HCT116 (cell line): ENCODE measurements at regions not wholly inside any gene's neighbourhood (a gene's known extent, or its start where the extent isn't known, plus 50 kb on each side); places are given as distances from the start of the nearest gene placed in this dataset.

Source experiments
- ATAC-seq: fragments of 200-7000 bp; cut with Tn5 transposase; 2 replicates; pipeline ENCODE4 v1.9.1; 2020; ENCODE audit warnings: mild to moderate bottlenecking, moderate library complexity
- BruUV-seq: library from RNA; stranded (reverse); fragments of 400-500 nt; replicated peaks from 2 replicates; lab custom pipeline; 2021; lab: Mats Ljungman, UMichigan
- CTCF ChIA-PET: fragments of 300-600 bp; sonication (Branson Sonifier 250); formaldehyde crosslinking; loops from one replicate; lab custom pipeline; 2021; ENCODE audit warnings: antibody characterized with exemption; lab: Charles Lee
- POLR2A ChIA-PET: fragments of 300-600, 350-600 bp; sonication (Branson Sonifier 250); formaldehyde crosslinking; loops from one replicate; lab custom pipeline; 2021; ENCODE audit warnings: antibody characterized with exemption; lab: Charles Lee
- RAD21 ChIA-PET, 2 experiments: fragments of 300-600 bp; sonication (Branson Sonifier 250); formaldehyde crosslinking; loops; one replicate each; lab custom pipeline; 2023; ENCODE audit warnings: low total read pairs in 2 of 2; ENCODE audit not compliant: uncharacterized antibody in 2 of 2, unreplicated experiment in 2 of 2, low non-redundant PET in 1 of 2; lab: Charles Lee
- DNase-seq: peaks from one replicate; pipeline ENCODE4 v3.0.0-alpha.2; 2010; ENCODE audit warnings: low read depth, low spot score
- H2AFZ ChIP-seq: fragments of 200-600 bp; shearing (Covaris generic), sonication (generic); 2 replicates; pipeline ENCODE4 v1.6.1; 2017; ENCODE audit warnings: low read depth, mixed run types, mixed read lengths, antibody characterized with exemption, low read length; ENCODE audit not compliant: poor library complexity, severe bottlenecking
- H3K27ac ChIP-seq: 2 replicates; pipeline ENCODE4 v1.5.1; 2012; ENCODE audit warnings: low read depth, low read length
- H3K27me3 ChIP-seq: fragments of 200-600 bp; sonication (generic); 2 replicates; pipeline ENCODE4 v1.6.1; 2016; ENCODE audit warnings: mixed run types, low read length, mixed read lengths; ENCODE audit not compliant: insufficient read depth
- H3K36me3 ChIP-seq, 2 experiments: fragments of 200-500 bp in 1 of 2; fragments of 200-600 bp in 1 of 2; sonication (Bioruptor generic) in 1 of 2; sonication (generic) in 1 of 2; 2 replicates each; pipeline versions ENCODE4 v1.5.1 to v1.6.1; 2014 to 2016; ENCODE audit warnings: low read length in 2 of 2, inconsistent platforms in 1 of 2, mixed read lengths in 1 of 2, mixed run types in 1 of 2; ENCODE audit not compliant: insufficient read depth in 2 of 2, control insufficient read depth in 1 of 2
- H3K4me1 ChIP-seq, 2 experiments: fragments of 200-600 bp in 1 of 2; sonication (generic) in 1 of 2; 2 replicates each; pipeline versions ENCODE4 v1.5.1 to v1.6.1; 2012 to 2017; ENCODE audit warnings: low read length in 2 of 2, inconsistent platforms in 1 of 2, mild to moderate bottlenecking in 1 of 2, mixed read lengths in 1 of 2, mixed run types in 1 of 2, moderate library complexity in 1 of 2; ENCODE audit not compliant: insufficient read depth in 2 of 2, control insufficient read depth in 1 of 2
- H3K4me2 ChIP-seq: fragments of 200-600 bp; sonication (generic); 2 replicates; pipeline ENCODE4 v1.6.1; 2017; ENCODE audit warnings: mixed run types, low read length, mixed read lengths
- H3K4me3 ChIP-seq, 2 experiments: fragments of 200-600 bp in 1 of 2; sonication (generic) in 1 of 2; replicated peaks in 1 of 2; 2 replicates each; pipeline ENCODE4 v1.5.1; 2011 to 2016; ENCODE audit warnings: low read length in 2 of 2, control low read depth in 1 of 2, low read depth in 1 of 2, mild to moderate bottlenecking in 1 of 2, mixed read lengths in 1 of 2, mixed run types in 1 of 2
- H3K79me2 ChIP-seq: fragments of 200-600 bp; sonication (generic); 2 replicates; pipeline ENCODE4 v1.6.1; 2017; ENCODE audit warnings: mild to moderate bottlenecking, mixed run types, low read length, moderate library complexity, mixed read lengths; ENCODE audit not compliant: insufficient read depth
- H3K9ac ChIP-seq: fragments of 200-600 bp; sonication (generic); 2 replicates; pipeline ENCODE4 v1.6.1; 2016; ENCODE audit warnings: low read length, mixed read lengths
- H3K9me2 ChIP-seq: fragments of 200-600 bp; sonication (generic), shearing (Covaris generic); 2 replicates; pipeline ENCODE4 v1.6.1; 2017; ENCODE audit warnings: mixed run types, mild to moderate bottlenecking, moderate library complexity; ENCODE audit not compliant: insufficient read depth
- H3K9me3 ChIP-seq, 2 experiments: fragments of 200-500 bp in 1 of 2; fragments of 200-600 bp in 1 of 2; sonication (Bioruptor generic) in 1 of 2; sonication (generic) in 1 of 2; 2 replicates each; pipeline ENCODE4 v1.6.1; 2014 to 2017; ENCODE audit warnings: low read length in 2 of 2, mixed read lengths in 2 of 2, inconsistent platforms in 1 of 2, low read depth in 1 of 2, mild to moderate bottlenecking in 1 of 2, mixed run types in 1 of 2, moderate library complexity in 1 of 2; ENCODE audit not compliant: control insufficient read depth in 1 of 2, insufficient read depth in 1 of 2
- H4K20me1 ChIP-seq: fragments of 200-600 bp; sonication (generic), shearing (Covaris generic); 2 replicates; pipeline ENCODE4 v1.6.1; 2017; ENCODE audit warnings: mixed run types, mild to moderate bottlenecking, moderate library complexity; ENCODE audit not compliant: insufficient read depth
- CEBPB ChIP-seq: IDR thresholded peaks from 2 replicates; pipeline ENCODE4 v1.6.1; 2012; ENCODE audit warnings: low read depth
- ELF1 ChIP-seq: IDR thresholded peaks from 2 replicates; pipeline ENCODE4 v1.6.1; 2012; ENCODE audit warnings: low read depth, borderline replicate concordance
- POLR2A ChIP-seq: IDR thresholded peaks from 2 replicates; pipeline ENCODE4 v1.7.0; 2011; ENCODE audit warnings: borderline replicate concordance; ENCODE audit not compliant: insufficient read depth, insufficient read length; ENCODE audit errors: extremely low read depth
- SIN3A ChIP-seq: IDR thresholded peaks from 2 replicates; pipeline ENCODE4 v1.6.1; 2012; ENCODE audit warnings: low read depth
- TCF7L2 ChIP-seq: IDR thresholded peaks from 2 replicates; pipeline ENCODE4 v1.7.0; 2011; ENCODE audit warnings: borderline replicate concordance, inconsistent platforms; ENCODE audit not compliant: insufficient read depth, insufficient read length; ENCODE audit errors: extremely low read depth
- ZFX ChIP-seq: fragments of 450-650 bp; IDR thresholded peaks from 2 replicates; pipeline ENCODE4 v1.6.1; 2017
- intact Hi-C: fragments of 100-400 bp; cut with micrococcal nuclease; formaldehyde crosslinking; loops from 2 replicates; pipeline ENCODE4 v1.10.0; 2022
- TF ChIP-seq, protein P1 (sequence below), 3 experiments: fragments of 200-600 bp in 1 of 3; sonication (generic) in 1 of 3; IDR thresholded peaks in 2 of 3; conservative IDR thresholded peaks in 1 of 3; 2 replicates each; pipeline ENCODE4 v1.5.1; 2012 to 2017; ENCODE audit warnings: low read depth in 2 of 3, low read length in 2 of 3, antibody characterized with exemption in 1 of 3, borderline replicate concordance in 1 of 3, control low read depth in 1 of 3, mild to moderate bottlenecking in 1 of 3, mixed read lengths in 1 of 3, mixed run types in 1 of 3, moderate library complexity in 1 of 3; ENCODE audit not compliant: insufficient read depth in 1 of 3
- TF ChIP-seq, protein P2 (sequence below): IDR thresholded peaks from 2 replicates; pipeline ENCODE4 v1.6.1; 2012; ENCODE audit warnings: low read depth
- TF ChIP-seq, protein P3 (sequence below): IDR thresholded peaks from 2 replicates; pipeline ENCODE4 v1.6.1; 2012
- TF ChIP-seq, protein P4 (sequence below): IDR thresholded peaks from 2 replicates; pipeline ENCODE4 v1.6.1; 2012

DNA sequence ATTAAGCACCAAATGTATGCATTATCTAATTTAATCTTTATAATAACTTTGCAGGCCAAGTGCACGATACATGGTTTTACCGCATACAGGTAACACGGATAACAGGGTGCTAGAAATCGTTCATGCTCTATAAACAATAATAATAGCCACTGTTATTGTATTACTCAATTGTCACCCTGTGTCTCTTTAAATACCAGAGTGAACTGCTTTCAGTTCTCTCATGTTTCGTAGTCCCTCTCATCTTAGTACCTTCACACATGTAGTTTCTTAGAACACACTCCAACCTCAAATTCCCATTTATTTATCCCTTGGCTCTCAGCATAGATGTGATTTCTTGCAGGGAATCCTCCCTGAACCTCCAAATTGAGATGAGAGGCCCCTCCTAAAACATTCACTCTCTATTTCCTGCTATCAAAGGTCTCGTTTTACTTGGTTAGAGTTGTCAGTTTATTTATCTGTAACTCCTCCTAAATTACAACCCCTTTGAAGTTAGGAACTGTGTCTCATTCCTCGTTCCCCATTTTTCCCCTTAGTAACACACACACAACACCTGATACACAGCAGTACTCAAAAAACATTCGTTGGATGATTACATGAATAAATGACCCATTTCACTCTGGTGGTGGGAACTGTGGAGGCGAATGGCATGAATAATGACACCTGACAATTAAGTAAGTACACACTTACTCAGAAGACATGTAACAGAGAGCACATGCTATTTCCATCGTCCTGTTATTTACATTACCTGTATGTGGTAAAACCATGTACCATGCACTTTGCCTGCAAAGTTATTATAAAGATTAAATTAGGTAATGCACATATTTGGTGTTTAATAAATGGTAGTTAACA lies 134.6 kb downstream of the BTG1 start:
- no peaks in the 10 kb centered on the region for H3K9me2 ChIP-seq
- H3K4me2 ChIP-seq, result no peak overlapping the region
- H3K27ac ChIP-seq, result no peak overlapping the region
- no peak overlapping the region for H2AFZ ChIP-seq
- BruUV-seq, result no TSS peak
- ChIA-PET RAD21 (no interaction called here), POLR2A (no interaction called here), CTCF (no interaction called here)
- no peaks in the 10 kb centered on the region for H3K36me3 ChIP-seq
- H3K4me3 ChIP-seq, result no peak overlapping the region
- no peak overlapping the region for H3K9ac ChIP-seq
- DNase-seq, result no peak
- no peaks in the 10 kb centered on the region for H4K20me1 ChIP-seq
- no peaks in the 10 kb centered on the region for H3K27me3 ChIP-seq
- intact Hi-C loops, result no loop called here
- TF ChIP-seq ELF1 (no peak), CEBPB (no peak), SIN3A (no peak), TCF7L2 (no peak), POLR2A (no peak), ZFX (no peak)
- TF ChIP-seq, protein P1, sequence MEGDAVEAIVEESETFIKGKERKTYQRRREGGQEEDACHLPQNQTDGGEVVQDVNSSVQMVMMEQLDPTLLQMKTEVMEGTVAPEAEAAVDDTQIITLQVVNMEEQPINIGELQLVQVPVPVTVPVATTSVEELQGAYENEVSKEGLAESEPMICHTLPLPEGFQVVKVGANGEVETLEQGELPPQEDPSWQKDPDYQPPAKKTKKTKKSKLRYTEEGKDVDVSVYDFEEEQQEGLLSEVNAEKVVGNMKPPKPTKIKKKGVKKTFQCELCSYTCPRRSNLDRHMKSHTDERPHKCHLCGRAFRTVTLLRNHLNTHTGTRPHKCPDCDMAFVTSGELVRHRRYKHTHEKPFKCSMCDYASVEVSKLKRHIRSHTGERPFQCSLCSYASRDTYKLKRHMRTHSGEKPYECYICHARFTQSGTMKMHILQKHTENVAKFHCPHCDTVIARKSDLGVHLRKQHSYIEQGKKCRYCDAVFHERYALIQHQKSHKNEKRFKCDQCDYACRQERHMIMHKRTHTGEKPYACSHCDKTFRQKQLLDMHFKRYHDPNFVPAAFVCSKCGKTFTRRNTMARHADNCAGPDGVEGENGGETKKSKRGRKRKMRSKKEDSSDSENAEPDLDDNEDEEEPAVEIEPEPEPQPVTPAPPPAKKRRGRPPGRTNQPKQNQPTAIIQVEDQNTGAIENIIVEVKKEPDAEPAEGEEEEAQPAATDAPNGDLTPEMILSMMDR (IDR thresholded peaks at IDR 0.05 in 2 of 3, conservative IDR thresholded peaks at IDR 0.05 in 1 of 3; ENCODE audit: borderline replicate concordance in 1 of 3, insufficient read depth in 1 of 3, low read depth in 2 of 3, low read length in 2 of 3), result no peak
- TF ChIP-seq, protein P2, sequence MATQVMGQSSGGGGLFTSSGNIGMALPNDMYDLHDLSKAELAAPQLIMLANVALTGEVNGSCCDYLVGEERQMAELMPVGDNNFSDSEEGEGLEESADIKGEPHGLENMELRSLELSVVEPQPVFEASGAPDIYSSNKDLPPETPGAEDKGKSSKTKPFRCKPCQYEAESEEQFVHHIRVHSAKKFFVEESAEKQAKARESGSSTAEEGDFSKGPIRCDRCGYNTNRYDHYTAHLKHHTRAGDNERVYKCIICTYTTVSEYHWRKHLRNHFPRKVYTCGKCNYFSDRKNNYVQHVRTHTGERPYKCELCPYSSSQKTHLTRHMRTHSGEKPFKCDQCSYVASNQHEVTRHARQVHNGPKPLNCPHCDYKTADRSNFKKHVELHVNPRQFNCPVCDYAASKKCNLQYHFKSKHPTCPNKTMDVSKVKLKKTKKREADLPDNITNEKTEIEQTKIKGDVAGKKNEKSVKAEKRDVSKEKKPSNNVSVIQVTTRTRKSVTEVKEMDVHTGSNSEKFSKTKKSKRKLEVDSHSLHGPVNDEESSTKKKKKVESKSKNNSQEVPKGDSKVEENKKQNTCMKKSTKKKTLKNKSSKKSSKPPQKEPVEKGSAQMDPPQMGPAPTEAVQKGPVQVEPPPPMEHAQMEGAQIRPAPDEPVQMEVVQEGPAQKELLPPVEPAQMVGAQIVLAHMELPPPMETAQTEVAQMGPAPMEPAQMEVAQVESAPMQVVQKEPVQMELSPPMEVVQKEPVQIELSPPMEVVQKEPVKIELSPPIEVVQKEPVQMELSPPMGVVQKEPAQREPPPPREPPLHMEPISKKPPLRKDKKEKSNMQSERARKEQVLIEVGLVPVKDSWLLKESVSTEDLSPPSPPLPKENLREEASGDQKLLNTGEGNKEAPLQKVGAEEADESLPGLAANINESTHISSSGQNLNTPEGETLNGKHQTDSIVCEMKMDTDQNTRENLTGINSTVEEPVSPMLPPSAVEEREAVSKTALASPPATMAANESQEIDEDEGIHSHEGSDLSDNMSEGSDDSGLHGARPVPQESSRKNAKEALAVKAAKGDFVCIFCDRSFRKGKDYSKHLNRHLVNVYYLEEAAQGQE, result no peak
- TF ChIP-seq, protein P3, sequence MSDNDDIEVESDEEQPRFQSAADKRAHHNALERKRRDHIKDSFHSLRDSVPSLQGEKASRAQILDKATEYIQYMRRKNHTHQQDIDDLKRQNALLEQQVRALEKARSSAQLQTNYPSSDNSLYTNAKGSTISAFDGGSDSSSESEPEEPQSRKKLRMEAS, result no peak
- TF ChIP-seq, protein P4, sequence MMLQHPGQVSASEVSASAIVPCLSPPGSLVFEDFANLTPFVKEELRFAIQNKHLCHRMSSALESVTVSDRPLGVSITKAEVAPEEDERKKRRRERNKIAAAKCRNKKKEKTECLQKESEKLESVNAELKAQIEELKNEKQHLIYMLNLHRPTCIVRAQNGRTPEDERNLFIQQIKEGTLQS, result no peak
- TF ChIP-seq, all 23 proteins: peak for 0
- no peak for ATAC-seq
- no peaks in the 10 kb centered on the region for H3K4me1 ChIP-seq
- H3K79me2 ChIP-seq, result no peaks in the 10 kb centered on the region
- no peaks in the 10 kb centered on the region for H3K9me3 ChIP-seq
